HCT116 (cell line): ENCODE measurements at regions not wholly inside any gene's neighbourhood (a gene's known extent, or its start where the extent isn't known, plus 50 kb on each side); places are given as distances from the start of the nearest gene placed in this dataset.

Experiments
- CEBPB ChIP-seq: IDR thresholded peaks from 2 replicates; pipeline ENCODE4 v1.6.1; 2012; ENCODE audit warnings: low read depth
- POLR2AphosphoS5 ChIP-seq: IDR thresholded peaks from 2 replicates; pipeline ENCODE4 v1.6.1; 2011; ENCODE audit warnings: mild to moderate bottlenecking, low read depth, low read length, moderate library complexity
- SIN3A ChIP-seq: IDR thresholded peaks from 2 replicates; pipeline ENCODE4 v1.6.1; 2012; ENCODE audit warnings: low read depth
- TF ChIP-seq, protein P1 (sequence below): IDR thresholded peaks from 2 replicates; pipeline ENCODE4 v1.6.1; 2012; ENCODE audit warnings: low read depth
- TF ChIP-seq, protein P2 (sequence below), 3 experiments: fragments of 200-600 bp in 1 of 3; sonication (generic) in 1 of 3; IDR thresholded peaks in 2 of 3; conservative IDR thresholded peaks in 1 of 3; 2 replicates each; pipeline ENCODE4 v1.5.1; 2012 to 2017; ENCODE audit warnings: low read depth in 2 of 3, low read length in 2 of 3, antibody characterized with exemption in 1 of 3, borderline replicate concordance in 1 of 3, control low read depth in 1 of 3, mild to moderate bottlenecking in 1 of 3, mixed read lengths in 1 of 3, mixed run types in 1 of 3, moderate library complexity in 1 of 3; ENCODE audit not compliant: insufficient read depth in 1 of 3

- TF ChIP-seq, protein P1, sequence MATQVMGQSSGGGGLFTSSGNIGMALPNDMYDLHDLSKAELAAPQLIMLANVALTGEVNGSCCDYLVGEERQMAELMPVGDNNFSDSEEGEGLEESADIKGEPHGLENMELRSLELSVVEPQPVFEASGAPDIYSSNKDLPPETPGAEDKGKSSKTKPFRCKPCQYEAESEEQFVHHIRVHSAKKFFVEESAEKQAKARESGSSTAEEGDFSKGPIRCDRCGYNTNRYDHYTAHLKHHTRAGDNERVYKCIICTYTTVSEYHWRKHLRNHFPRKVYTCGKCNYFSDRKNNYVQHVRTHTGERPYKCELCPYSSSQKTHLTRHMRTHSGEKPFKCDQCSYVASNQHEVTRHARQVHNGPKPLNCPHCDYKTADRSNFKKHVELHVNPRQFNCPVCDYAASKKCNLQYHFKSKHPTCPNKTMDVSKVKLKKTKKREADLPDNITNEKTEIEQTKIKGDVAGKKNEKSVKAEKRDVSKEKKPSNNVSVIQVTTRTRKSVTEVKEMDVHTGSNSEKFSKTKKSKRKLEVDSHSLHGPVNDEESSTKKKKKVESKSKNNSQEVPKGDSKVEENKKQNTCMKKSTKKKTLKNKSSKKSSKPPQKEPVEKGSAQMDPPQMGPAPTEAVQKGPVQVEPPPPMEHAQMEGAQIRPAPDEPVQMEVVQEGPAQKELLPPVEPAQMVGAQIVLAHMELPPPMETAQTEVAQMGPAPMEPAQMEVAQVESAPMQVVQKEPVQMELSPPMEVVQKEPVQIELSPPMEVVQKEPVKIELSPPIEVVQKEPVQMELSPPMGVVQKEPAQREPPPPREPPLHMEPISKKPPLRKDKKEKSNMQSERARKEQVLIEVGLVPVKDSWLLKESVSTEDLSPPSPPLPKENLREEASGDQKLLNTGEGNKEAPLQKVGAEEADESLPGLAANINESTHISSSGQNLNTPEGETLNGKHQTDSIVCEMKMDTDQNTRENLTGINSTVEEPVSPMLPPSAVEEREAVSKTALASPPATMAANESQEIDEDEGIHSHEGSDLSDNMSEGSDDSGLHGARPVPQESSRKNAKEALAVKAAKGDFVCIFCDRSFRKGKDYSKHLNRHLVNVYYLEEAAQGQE, result no peak
- TF ChIP-seq, protein P2, sequence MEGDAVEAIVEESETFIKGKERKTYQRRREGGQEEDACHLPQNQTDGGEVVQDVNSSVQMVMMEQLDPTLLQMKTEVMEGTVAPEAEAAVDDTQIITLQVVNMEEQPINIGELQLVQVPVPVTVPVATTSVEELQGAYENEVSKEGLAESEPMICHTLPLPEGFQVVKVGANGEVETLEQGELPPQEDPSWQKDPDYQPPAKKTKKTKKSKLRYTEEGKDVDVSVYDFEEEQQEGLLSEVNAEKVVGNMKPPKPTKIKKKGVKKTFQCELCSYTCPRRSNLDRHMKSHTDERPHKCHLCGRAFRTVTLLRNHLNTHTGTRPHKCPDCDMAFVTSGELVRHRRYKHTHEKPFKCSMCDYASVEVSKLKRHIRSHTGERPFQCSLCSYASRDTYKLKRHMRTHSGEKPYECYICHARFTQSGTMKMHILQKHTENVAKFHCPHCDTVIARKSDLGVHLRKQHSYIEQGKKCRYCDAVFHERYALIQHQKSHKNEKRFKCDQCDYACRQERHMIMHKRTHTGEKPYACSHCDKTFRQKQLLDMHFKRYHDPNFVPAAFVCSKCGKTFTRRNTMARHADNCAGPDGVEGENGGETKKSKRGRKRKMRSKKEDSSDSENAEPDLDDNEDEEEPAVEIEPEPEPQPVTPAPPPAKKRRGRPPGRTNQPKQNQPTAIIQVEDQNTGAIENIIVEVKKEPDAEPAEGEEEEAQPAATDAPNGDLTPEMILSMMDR (IDR thresholded peaks at IDR 0.05 in 2 of 3, conservative IDR thresholded peaks at IDR 0.05 in 1 of 3; ENCODE audit: borderline replicate concordance in 1 of 3, insufficient read depth in 1 of 3, low read depth in 2 of 3, low read length in 2 of 3), result no peak
- TF ChIP-seq POLR2AphosphoS5, result no peak
- TF ChIP-seq CEBPB, result no peak
- TF ChIP-seq SIN3A, result no peak
These were observed 132.7 kb upstream of the DMRT1 start for GRCh38 chr9:708551-709432.
